ENCODE measurements at regions not wholly inside any gene's neighbourhood (a gene's known extent, or its start where the extent isn't known, plus 50 kb on each side); places are given as distances from the start of the nearest gene placed in this dataset.
"Not testable (repeated sequence)": the region's sequence is repeated elsewhere in the genome, so short reads cannot be mapped to it uniquely, and the experiment has no call there.

GRCh38 chr12:89213139-89213538 lies 139.2 kb downstream of the DUSP6 start:
- Mint-ChIP-seq H3K27me3 (no peaks in the 10 kb centered on the region), H3K4me3 (no peak overlapping the region), H3K4me1 (peaks cover 23% of the 10 kb centered on the region), H3K27ac (no peak overlapping the region), H3K9me3 (ENCODE audit: low read depth) (no peaks in the 10 kb centered on the region), H3K36me3 (peaks cover 4% of the 10 kb centered on the region)
- ATAC-seq (no peak), DNase-seq (no peak)
- CTCF ChIA-PET = interaction anchor here (1.8 kb wide), 1 partner anchor 12 kb away, joined by 5 read pairs; no protein-coding TSS in a partner anchor

- H3K9me3 Mint-ChIP-seq (ENCODE audit: low read depth) = no peaks in the 10 kb centered on the region
- H3K27me3 Mint-ChIP-seq = no peaks in the 10 kb centered on the region
- no peak for DNase-seq
- H3K4me3 Mint-ChIP-seq = no peak overlapping the region
- no peak overlapping the region for H3K27ac Mint-ChIP-seq
- no peak for ATAC-seq
- CTCF ChIA-PET = interaction anchor here (1.4 to 1.9 kb wide), 3 partner anchors 9 to 13 kb away, joined by 5 to 8 read pairs (median 5); no protein-coding TSS in a partner anchor
- H3K36me3 Mint-ChIP-seq = peaks cover 4% of the 10 kb centered on the region
- peaks cover 23% of the 10 kb centered on the region for H3K4me1 Mint-ChIP-seq
Observed at GRCh38 chr12:89212339-89212771, 139.9 kb downstream of the DUSP6 start.

DNA sequence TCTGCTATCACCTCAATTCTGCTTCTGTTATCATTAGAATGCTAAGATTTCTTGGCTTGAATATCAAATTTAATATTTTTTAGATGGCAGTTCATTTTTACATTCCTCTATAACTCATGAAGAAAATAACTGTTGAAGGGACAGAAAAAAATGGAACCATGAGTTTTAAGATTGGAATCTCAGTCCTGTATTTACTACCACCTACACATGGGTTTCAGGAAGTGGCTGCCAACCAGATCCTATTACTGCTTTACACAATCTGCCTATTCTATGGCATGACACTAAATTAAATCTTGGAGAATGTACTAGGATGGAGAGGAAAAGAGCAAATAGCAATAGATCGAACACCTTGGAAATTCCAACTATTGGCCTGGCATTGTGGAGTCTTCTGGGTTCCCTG lies 140.8 kb downstream of the DUSP6 start:
- Mint-ChIP-seq H3K27me3 (no peaks in the 10 kb centered on the region), H3K9me3 (ENCODE audit: low read depth) (no peaks in the 10 kb centered on the region), H3K4me3 (no peak overlapping the region), H3K36me3 (peaks cover 6% of the 10 kb centered on the region), H3K4me1 (peaks cover 26% of the 10 kb centered on the region), H3K27ac (no peak overlapping the region)
- no peak for DNase-seq
- no peak for ATAC-seq
- CTCF ChIA-PET = interaction anchor here (1.4 to 1.9 kb wide), 2 partner anchors 10 to 14 kb away, joined by 5 to 8 read pairs; no protein-coding TSS in a partner anchor

- no peak overlapping the region for H3K4me3 Mint-ChIP-seq
- CTCF ChIA-PET = no interaction called here
- no peak for DNase-seq
- no peak overlapping the region for H3K27ac Mint-ChIP-seq
- peaks cover 6% of the 10 kb centered on the region for H3K36me3 Mint-ChIP-seq
- peak; percentile 39 for ATAC-seq
- H3K4me1 Mint-ChIP-seq = peaks cover 27% of the 10 kb centered on the region
- H3K27me3 Mint-ChIP-seq = no peaks in the 10 kb centered on the region
- no peaks in the 10 kb centered on the region for H3K9me3 Mint-ChIP-seq (ENCODE audit: low read depth)
Observed at GRCh38 chr12:89210277-89210676, 142.0 kb downstream of the DUSP6 start.

GRCh38 chr12:89208661-89209096 lies 143.6 kb downstream of the DUSP6 start:
- ATAC-seq = no peak

DNA sequence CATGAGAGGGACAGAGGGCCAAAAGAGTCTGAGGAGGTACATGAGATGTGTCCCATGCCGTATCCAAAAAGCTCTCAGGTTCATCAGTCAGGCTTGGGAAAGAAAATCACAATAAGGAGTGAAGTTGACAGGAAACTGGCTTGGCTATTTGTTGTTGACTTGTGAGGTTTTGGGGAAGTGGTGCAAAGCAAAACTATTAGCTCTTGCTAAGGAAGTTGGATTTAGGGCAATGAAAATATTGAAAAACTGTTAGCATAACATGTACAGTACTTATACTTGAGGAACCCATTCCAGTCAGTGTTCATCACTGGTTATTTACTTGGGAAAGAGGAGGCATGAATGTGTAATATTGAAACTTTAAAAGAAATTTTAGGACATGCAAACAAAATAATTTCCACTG lies 145.9 kb downstream of the DUSP6 start:
- Mint-ChIP-seq H3K27me3 (no peaks in the 10 kb centered on the region), H3K9me3 (ENCODE audit: low read depth) (peaks cover 3% of the 10 kb centered on the region), H3K4me3 (no peak overlapping the region), H3K4me1 (peaks cover 15% of the 10 kb centered on the region), H3K36me3 (peaks cover 8% of the 10 kb centered on the region), H3K27ac (no peak overlapping the region)
- CTCF ChIA-PET = interaction anchor here (0.7 to 1.0 kb wide), 2 partner anchors 9 to 30 kb away, joined by 3 read pairs; no protein-coding TSS in a partner anchor
- ATAC-seq = no peak
- no peak for DNase-seq

More at GRCh38 chr12:89208661-89209096, 143.6 kb downstream of the DUSP6 start:
- Mint-ChIP-seq H3K27me3 (no peaks in the 10 kb centered on the region), H3K27ac (no peak overlapping the region), H3K4me1 (peaks cover 27% of the 10 kb centered on the region), H3K9me3 (ENCODE audit: low read depth) (peaks cover 3% of the 10 kb centered on the region), H3K36me3 (peaks cover 6% of the 10 kb centered on the region), H3K4me3 (no peak overlapping the region)
- CTCF ChIA-PET = no interaction called here
- DNase-seq = no peak

- Mint-ChIP-seq H3K4me1 (peaks cover 14% of the 10 kb centered on the region), H3K27ac (no peak overlapping the region), H3K9me3 (ENCODE audit: low read depth) (peaks cover 3% of the 10 kb centered on the region), H3K27me3 (no peaks in the 10 kb centered on the region), H3K4me3 (no peak overlapping the region), H3K36me3 (peaks cover 6% of the 10 kb centered on the region)
- CTCF ChIA-PET = no interaction called here
- no peak for ATAC-seq
- DNase-seq = no peak
Observed at GRCh38 chr12:89205517-89205916, 146.8 kb downstream of the DUSP6 start.

- DNase-seq (no peak), ATAC-seq (no peak)
- Mint-ChIP-seq H3K4me1 (peaks cover 14% of the 10 kb centered on the region), H3K36me3 (peaks cover 13% of the 10 kb centered on the region), H3K4me3 (no peak overlapping the region), H3K27me3 (no peaks in the 10 kb centered on the region), H3K9me3 (ENCODE audit: low read depth) (peaks cover 3% of the 10 kb centered on the region), H3K27ac (no peak overlapping the region)
- CTCF ChIA-PET = no interaction called here
Observed at GRCh38 chr12:89203144-89203543, 149.2 kb downstream of the DUSP6 start.

GRCh38 chr12:89200217-89200616 lies 152.1 kb downstream of the DUSP6 start:
- DNase-seq = no peak
- H3K27ac Mint-ChIP-seq = no peak overlapping the region
- peaks cover 8% of the 10 kb centered on the region for H3K9me3 Mint-ChIP-seq (ENCODE audit: low read depth)
- H3K27me3 Mint-ChIP-seq = no peaks in the 10 kb centered on the region
- peaks cover 8% of the 10 kb centered on the region for H3K4me1 Mint-ChIP-seq
- H3K4me3 Mint-ChIP-seq = no peak overlapping the region
- no peak for ATAC-seq
- H3K36me3 Mint-ChIP-seq = peaks cover 21% of the 10 kb centered on the region
- CTCF ChIA-PET = no interaction called here

GRCh38 chr12:89195470-89195869 lies 156.8 kb downstream of the DUSP6 start:
- H3K9me3 Mint-ChIP-seq (ENCODE audit: low read depth) = peaks cover 9% of the 10 kb centered on the region
- no peak overlapping the region for H3K4me3 Mint-ChIP-seq
- CTCF ChIA-PET = no interaction called here
- peaks cover 8% of the 10 kb centered on the region for H3K4me1 Mint-ChIP-seq
- H3K27ac Mint-ChIP-seq = no peak overlapping the region
- H3K36me3 Mint-ChIP-seq = peaks cover 24% of the 10 kb centered on the region
- H3K27me3 Mint-ChIP-seq = no peaks in the 10 kb centered on the region
- ATAC-seq (no peak), DNase-seq (no peak)

DNA sequence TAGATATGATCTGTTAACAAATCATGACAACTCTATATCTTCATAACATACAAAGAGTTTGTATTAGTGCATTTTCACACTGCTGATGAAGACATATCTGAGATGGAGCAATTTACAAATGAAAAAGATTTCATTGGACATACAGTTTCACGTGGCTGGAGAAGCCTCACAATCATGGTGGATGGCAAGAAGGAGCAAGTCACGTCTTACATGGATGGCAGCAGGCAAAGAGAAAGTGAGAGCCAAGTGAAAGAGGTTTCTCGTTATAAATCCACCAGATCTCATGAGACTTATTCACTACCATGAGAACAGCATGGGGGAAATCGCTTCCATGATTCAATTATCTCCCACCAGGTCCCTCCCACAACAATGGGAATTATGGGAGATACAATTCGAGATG lies 157.6 kb downstream of the DUSP6 start:
- CTCF ChIA-PET = no interaction called here
- no peak for DNase-seq
- Mint-ChIP-seq H3K27ac (no peak overlapping the region), H3K4me3 (no peak overlapping the region), H3K9me3 (ENCODE audit: low read depth) (peaks cover 10% of the 10 kb centered on the region), H3K27me3 (no peaks in the 10 kb centered on the region), H3K4me1 (peaks cover 6% of the 10 kb centered on the region), H3K36me3 (peaks cover 24% of the 10 kb centered on the region)
- no peak for ATAC-seq

- Mint-ChIP-seq H3K27me3 (no peaks in the 10 kb centered on the region), H3K4me3 (no peak overlapping the region), H3K36me3 (peaks cover 33% of the 10 kb centered on the region), H3K4me1 (no peaks in the 10 kb centered on the region), H3K9me3 (ENCODE audit: low read depth) (peaks cover 22% of the 10 kb centered on the region), H3K27ac (no peak overlapping the region)
- CTCF ChIA-PET = interaction anchor here (1.4 kb wide), 1 partner anchor 17 kb away, joined by 3 read pairs; no protein-coding TSS in a partner anchor
- ATAC-seq (no peak), DNase-seq (no peak)
Observed at GRCh38 chr12:89192429-89192828, 159.9 kb downstream of the DUSP6 start.

DNA sequence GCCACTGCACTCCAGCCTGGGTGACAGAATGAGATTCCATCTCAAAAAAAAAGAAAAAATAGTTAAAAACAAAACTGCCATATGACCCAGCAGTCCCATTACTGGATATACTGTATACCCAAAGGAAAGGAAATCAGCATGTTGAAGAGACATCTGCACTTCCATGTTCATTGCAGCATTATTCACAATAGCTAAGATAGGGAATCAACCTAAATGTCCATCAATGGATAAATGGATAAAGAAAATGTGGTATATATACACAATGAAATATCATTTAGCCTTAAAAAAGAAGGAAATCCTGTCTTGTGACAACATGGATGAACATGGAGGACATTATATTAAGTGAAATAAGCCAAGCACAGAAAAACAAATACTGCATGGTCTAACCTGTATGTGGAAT lies 160.7 kb downstream of the DUSP6 start:
- Mint-ChIP-seq H3K36me3 (peaks cover 31% of the 10 kb centered on the region), H3K9me3 (ENCODE audit: low read depth) (peaks cover 18% of the 10 kb centered on the region)
- H3K27me3 Mint-ChIP-seq, CTCF ChIA-PET, ATAC-seq, H3K27ac Mint-ChIP-seq, DNase-seq, H3K4me3 Mint-ChIP-seq, H3K4me1 Mint-ChIP-seq: not testable (repeated sequence)

- CTCF ChIA-PET = no interaction called here
- no peak overlapping the region for H3K4me3 Mint-ChIP-seq
- no peak overlapping the region for H3K27ac Mint-ChIP-seq
Observed at GRCh38 chr12:89189448-89189847, 162.9 kb downstream of the DUSP6 start.

DNA sequence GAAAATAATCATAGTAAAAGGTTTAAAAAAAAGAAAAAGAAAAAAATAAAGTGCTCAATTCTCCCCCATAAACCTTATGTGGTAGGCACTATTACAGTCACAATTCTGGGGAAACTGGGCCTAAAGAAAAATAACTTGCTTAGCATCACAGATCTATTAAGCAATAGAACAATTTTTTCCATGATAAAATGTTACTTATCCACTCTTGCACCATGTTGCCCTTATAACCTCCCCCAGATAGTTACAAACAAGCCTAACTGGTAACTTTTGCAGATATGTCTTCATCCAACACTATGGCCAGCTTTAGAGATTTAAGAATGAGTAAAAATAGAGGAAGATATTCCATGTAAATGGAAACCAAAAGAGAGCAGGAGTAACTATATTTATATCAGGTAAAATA lies 164.8 kb downstream of the DUSP6 start:
- no peaks in the 10 kb centered on the region for H3K27me3 Mint-ChIP-seq
- no peak for DNase-seq
- peaks cover 51% of the 10 kb centered on the region for H3K36me3 Mint-ChIP-seq
- H3K4me3 Mint-ChIP-seq = no peak overlapping the region
- peaks cover 2% of the 10 kb centered on the region for H3K4me1 Mint-ChIP-seq
- no peak for ATAC-seq
- no peak overlapping the region for H3K27ac Mint-ChIP-seq
- peaks cover 23% of the 10 kb centered on the region for H3K9me3 Mint-ChIP-seq (ENCODE audit: low read depth)
- CTCF ChIA-PET = no interaction called here

More at GRCh38 chr12:89189448-89189847, 162.9 kb downstream of the DUSP6 start:
- DNase-seq (no peak), ATAC-seq (no peak)
- Mint-ChIP-seq H3K9me3 (ENCODE audit: low read depth) (peaks cover 23% of the 10 kb centered on the region), H3K4me1 (no peaks in the 10 kb centered on the region), H3K27me3 (no peaks in the 10 kb centered on the region), H3K36me3 (peaks cover 37% of the 10 kb centered on the region)

Data from activated CD8-positive, alpha-beta memory T cell treated with anti-CD3 and anti-CD28 coated beads, Interleukin-2, amount 10 ng/mL, durations not matched to agents 7 days and 5 days (primary cell).